Smooth muscle cell (in vitro differentiated cells): ENCODE measurements at regions not wholly inside any gene's neighbourhood (a gene's known extent, or its start where the extent isn't known, plus 50 kb on each side); places are given as distances from the start of the nearest gene placed in this dataset.

Source experiments
- DNase-seq: peaks from one replicate; lab custom pipeline; 2025; ENCODE audit not compliant: unreplicated experiment; lab: John Stamatoyannopoulos, UW
- H2AFZ ChIP-seq: fragments of 200-600 bp; sonication (generic); 2 replicates; pipeline ENCODE4 v1.6.0; 2016; ENCODE audit warnings: antibody characterized with exemption, low read depth, mild to moderate bottlenecking
- H3F3A ChIP-seq: fragments of 200-600 bp; sonication (generic); 2 replicates; pipeline ENCODE4 v1.6.0; 2017; ENCODE audit warnings: antibody characterized with exemption, low read depth
- H3K27ac ChIP-seq: fragments of 200-600 bp; sonication (generic); 2 replicates; pipeline ENCODE4 v1.5.1; 2016; ENCODE audit warnings: low read depth, mild to moderate bottlenecking
- H3K27me3 ChIP-seq: fragments of 200-600 bp; sonication (generic); 2 replicates; pipeline ENCODE4 v1.6.1; 2016; ENCODE audit warnings: low read depth, mild to moderate bottlenecking
- H3K36me3 ChIP-seq: fragments of 200-600 bp; sonication (generic); 2 replicates; pipeline ENCODE4 v1.5.1; 2016; ENCODE audit warnings: low read depth
- H3K4me1 ChIP-seq: fragments of 200-600 bp; sonication (generic); 2 replicates; pipeline ENCODE4 v1.5.1; 2016; ENCODE audit warnings: low read depth
- H3K4me2 ChIP-seq: fragments of 200-600 bp; sonication (generic); 2 replicates; pipeline ENCODE4 v1.6.0; 2016; ENCODE audit warnings: mild to moderate bottlenecking
- H3K4me3 ChIP-seq: fragments of 200-600 bp; sonication (generic); 2 replicates; pipeline ENCODE4 v1.5.1; 2016; ENCODE audit warnings: mild to moderate bottlenecking
- H3K79me2 ChIP-seq: fragments of 200-600 bp; sonication (generic); 2 replicates; pipeline ENCODE4 v1.6.0; 2016; ENCODE audit warnings: low read depth, mild to moderate bottlenecking
- H3K9ac ChIP-seq: fragments of 200-600 bp; sonication (generic); 2 replicates; pipeline ENCODE4 v1.6.0; 2016; ENCODE audit warnings: low read depth
- H3K9me3 ChIP-seq: fragments of 200-600 bp; sonication (generic); replicated peaks from 2 replicates; pipeline ENCODE4 v1.5.1; 2016; ENCODE audit warnings: low read depth
- H4K20me1 ChIP-seq: fragments of 200-600 bp; sonication (generic); 2 replicates; pipeline ENCODE4 v1.6.0; 2016; ENCODE audit warnings: low read depth
- CTCF ChIP-seq: fragments of 200-600 bp; sonication (generic); IDR thresholded peaks from 2 replicates; pipeline ENCODE4 v1.5.1; 2017; ENCODE audit warnings: borderline replicate concordance, mild to moderate bottlenecking, antibody characterized with exemption; ENCODE audit not compliant: insufficient read depth, poor library complexity, severe bottlenecking
- WGBS: methylation state at CpG from one replicate; pipeline ENCODE4 v1.1.7; 2016; ENCODE audit warnings: low lambda C conversion rate; 5-methylcytosine and 5-hydroxymethylcytosine counted together

- H4K20me1 ChIP-seq, result no peaks in the 10 kb centered on the region
Measured at GRCh38 chr10:104579136-104579535, 62.0 kb upstream of the SORCS3 start.

GRCh38 chr10:104580321-104580720 lies 60.8 kb upstream of the SORCS3 start:
- no peak for TF ChIP-seq CTCF
- no peak for DNase-seq
- no peaks in the 10 kb centered on the region for H3F3A ChIP-seq
- H3K9me3 ChIP-seq, result no peaks in the 10 kb centered on the region
- peak overlapping the region; percentile 49 for H3K9ac ChIP-seq
- H3K4me2 ChIP-seq, result peak overlapping the region; percentile 84
- no peaks in the 10 kb centered on the region for H3K4me1 ChIP-seq
- 26% methylated on average over 13 of the region's 13 CpGs for WGBS
- peak overlapping the region; percentile 25 for H2AFZ ChIP-seq
- H3K4me3 ChIP-seq, result peak overlapping the region; percentile 22
- H3K36me3 ChIP-seq, result no peaks in the 10 kb centered on the region
- H3K27ac ChIP-seq, result peak overlapping the region; percentile 74
- H3K79me2 ChIP-seq, result no peaks in the 10 kb centered on the region
- H3K27me3 ChIP-seq, result no peaks in the 10 kb centered on the region
- no peaks in the 10 kb centered on the region for H4K20me1 ChIP-seq

More at GRCh38 chr10:104579136-104579535, 62.0 kb upstream of the SORCS3 start:
- Histone ChIP-seq H3K9ac (no peak overlapping the region), H3K79me2 (no peaks in the 10 kb centered on the region), H2AFZ (no peak overlapping the region), H3K27me3 (no peaks in the 10 kb centered on the region), H3K27ac (no peak overlapping the region), H3K9me3 (no peaks in the 10 kb centered on the region), H3K36me3 (no peaks in the 10 kb centered on the region), H3F3A (no peaks in the 10 kb centered on the region), H3K4me2 (no peak overlapping the region), H3K4me1 (no peaks in the 10 kb centered on the region), H3K4me3 (no peak overlapping the region)
- TF ChIP-seq CTCF, result no peak
- WGBS, result 90% methylated on average over 6 of the region's 6 CpGs
- DNase-seq, result no peak

GRCh38 chr10:104580774-104581675 lies 60.1 kb upstream of the SORCS3 start:
- peak; percentile 92 for TF ChIP-seq CTCF
- WGBS, result 47% methylated on average over 20 of the region's 20 CpGs
- Histone ChIP-seq H3K79me2 (no peaks in the 10 kb centered on the region), H3K36me3 (no peaks in the 10 kb centered on the region), H2AFZ (peak overlapping the region; percentile 25), H3K27ac (peak overlapping the region; percentile 74), H3K4me2 (peak overlapping the region; percentile 84), H3K9ac (peak overlapping the region; percentile 49), H3K9me3 (no peaks in the 10 kb centered on the region), H4K20me1 (no peaks in the 10 kb centered on the region), H3F3A (no peaks in the 10 kb centered on the region), H3K4me1 (no peaks in the 10 kb centered on the region), H3K27me3 (no peaks in the 10 kb centered on the region), H3K4me3 (peak overlapping the region; percentile 22)
- peak; percentile 34 for DNase-seq
